ENCODE measurements at regions not wholly inside any gene's neighbourhood (a gene's known extent, or its start where the extent isn't known, plus 50 kb on each side); places are given as distances from the start of the nearest gene placed in this dataset.

DNA sequence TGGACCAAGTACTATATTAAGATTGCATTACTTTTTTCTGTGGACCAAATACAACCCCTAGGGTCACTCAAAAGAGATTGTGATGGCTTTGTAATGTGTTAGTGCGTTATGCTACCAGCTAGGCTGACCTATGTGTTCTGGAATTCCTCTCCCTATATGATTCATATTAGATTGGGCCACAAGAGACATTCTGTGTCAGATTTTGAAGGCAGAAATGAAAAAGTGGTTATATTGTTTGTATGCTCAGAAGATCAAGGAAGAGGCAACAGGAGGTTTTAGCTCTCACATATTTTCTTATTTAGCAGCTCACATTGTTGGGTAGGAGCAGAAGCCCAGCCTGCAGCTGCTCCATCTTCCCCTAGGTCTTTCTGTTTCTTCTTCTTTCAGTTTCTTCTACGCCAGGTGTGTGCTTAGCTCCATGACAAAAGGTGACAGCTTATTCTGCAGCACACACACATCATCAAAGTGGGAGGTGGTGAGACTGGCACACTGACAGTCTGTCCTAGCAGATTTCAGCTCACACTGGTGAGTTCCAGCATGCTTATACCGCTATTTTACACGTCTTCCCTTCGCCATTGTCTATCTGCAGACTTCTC lies 156.8 kb upstream of the UBE2E3 start:
- Histone ChIP-seq H2BK12ac (ENCODE audit: insufficient read length, low read depth, low read length) (no peak overlapping the region), H3K18ac (ENCODE audit: insufficient read length, low read depth, low read length) (no peak overlapping the region), H4K8ac (replicated peaks; ENCODE audit: insufficient read length, low read depth, low read length) (no peak overlapping the region), H2BK5ac (ENCODE audit: insufficient read length, low read length) (no peak overlapping the region), H3K56ac (ENCODE audit: insufficient read length, low read depth, low read length) (no peak overlapping the region), H3K9me3 (ENCODE audit: control insufficient read depth, low read depth, low read length) (no peaks in the 10 kb centered on the region), H3K4ac (ENCODE audit: low read depth, low read length) (no peak overlapping the region), H3K9ac (ENCODE audit: extremely low read depth, insufficient read length, low read length) (no peak overlapping the region), H3K27ac (ENCODE audit: insufficient read length, low read depth, low read length) (no peak overlapping the region), H3K79me1 (ENCODE audit: insufficient read depth, low read depth, low read length, poor library complexity, severe bottlenecking) (no peaks in the 10 kb centered on the region), H2AK5ac (ENCODE audit: insufficient read length, low read length) (no peak overlapping the region), H3K79me2 (ENCODE audit: insufficient read depth, low read length) (no peaks in the 10 kb centered on the region), H3K4me1 (ENCODE audit: insufficient read depth, low read length) (no peaks in the 10 kb centered on the region; the same call in 1 of the 2 replicates), H3K4me2 (ENCODE audit: insufficient read depth, insufficient read length, low read length) (no peak overlapping the region), H2BK120ac (ENCODE audit: low read depth, low read length, poor library complexity, severe bottlenecking) (no peak overlapping the region), H2BK15ac (ENCODE audit: low read depth, low read length) (no peak overlapping the region), H3K23me2 (ENCODE audit: insufficient read length, low read depth, low read length, poor library complexity, severe bottlenecking) (no peaks in the 10 kb centered on the region), H3K23ac (ENCODE audit: insufficient read length, low read depth, low read length) (no peak overlapping the region), H3T11ph (ENCODE audit: low read length) (no peak overlapping the region), H3K27me3 (ENCODE audit: insufficient read depth, low read length) (no peaks in the 10 kb centered on the region), H3K14ac (ENCODE audit: insufficient read depth, low read length) (no peak overlapping the region), H4K5ac (ENCODE audit: insufficient read length, low read depth, low read length) (no peak overlapping the region), H4K91ac (ENCODE audit: insufficient read length, low read depth, low read length) (no peak overlapping the region), H2BK20ac (ENCODE audit: low read depth, low read length, poor library complexity, severe bottlenecking) (no peak overlapping the region), H2AFZ (ENCODE audit: low read length) (peak overlapping the region; percentile 62), H4K20me1 (ENCODE audit: control insufficient read depth, insufficient read depth, insufficient read length) (no peaks in the 10 kb centered on the region)
- Mint-ChIP-seq H3K4me3 (no peak overlapping the region), H3K27me3 (ENCODE audit: low read depth) (no peaks in the 10 kb centered on the region), H3K36me3 (ENCODE audit: insufficient read depth in 1 of 3, low read depth in 3 of 3) (no peaks in the 10 kb centered on the region), H3K4me1 (peaks cover 0 to 2% of the 10 kb centered on the region in 2 experiments; a peak in 1 of 4 replicates), H3K9me3 (no peaks in the 10 kb centered on the region), H3K27ac (no peak overlapping the region)
- TF ChIP-seq, protein P1, sequence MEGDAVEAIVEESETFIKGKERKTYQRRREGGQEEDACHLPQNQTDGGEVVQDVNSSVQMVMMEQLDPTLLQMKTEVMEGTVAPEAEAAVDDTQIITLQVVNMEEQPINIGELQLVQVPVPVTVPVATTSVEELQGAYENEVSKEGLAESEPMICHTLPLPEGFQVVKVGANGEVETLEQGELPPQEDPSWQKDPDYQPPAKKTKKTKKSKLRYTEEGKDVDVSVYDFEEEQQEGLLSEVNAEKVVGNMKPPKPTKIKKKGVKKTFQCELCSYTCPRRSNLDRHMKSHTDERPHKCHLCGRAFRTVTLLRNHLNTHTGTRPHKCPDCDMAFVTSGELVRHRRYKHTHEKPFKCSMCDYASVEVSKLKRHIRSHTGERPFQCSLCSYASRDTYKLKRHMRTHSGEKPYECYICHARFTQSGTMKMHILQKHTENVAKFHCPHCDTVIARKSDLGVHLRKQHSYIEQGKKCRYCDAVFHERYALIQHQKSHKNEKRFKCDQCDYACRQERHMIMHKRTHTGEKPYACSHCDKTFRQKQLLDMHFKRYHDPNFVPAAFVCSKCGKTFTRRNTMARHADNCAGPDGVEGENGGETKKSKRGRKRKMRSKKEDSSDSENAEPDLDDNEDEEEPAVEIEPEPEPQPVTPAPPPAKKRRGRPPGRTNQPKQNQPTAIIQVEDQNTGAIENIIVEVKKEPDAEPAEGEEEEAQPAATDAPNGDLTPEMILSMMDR (conservative IDR thresholded peaks at IDR 0.05): no peak
- WGBS (ENCODE audit: extremely low coverage, insufficient read length, low lambda C conversion rate): no CpG with 5 or more reads among the region's 5 CpGs
- no peak for DNase-seq

All from H9 (cell line).